ENCODE measurements at regions not wholly inside any gene's neighbourhood (a gene's known extent, or its start where the extent isn't known, plus 50 kb on each side); places are given as distances from the start of the nearest gene placed in this dataset.
A peak's percentile ranks its signal among the peaks of the same experiment; 100 is the strongest.

- DNase-seq (ENCODE audit: low read depth in 3 of 3), result no peak
Observed at GRCh38 chr4:11603591-11604194, 175.0 kb upstream of the HS3ST1 start.

- no peak for DNase-seq (ENCODE audit: low read depth in 3 of 3)
Observed at GRCh38 chr4:11602606-11603340, 174.1 kb upstream of the HS3ST1 start.

- no peak for DNase-seq (ENCODE audit: low read depth in 3 of 3)
Observed at GRCh38 chr4:11599064-11599463, 170.4 kb upstream of the HS3ST1 start.

- no peak for DNase-seq (ENCODE audit: low read depth in 3 of 3)
Observed at GRCh38 chr4:11598591-11598990, 169.9 kb upstream of the HS3ST1 start.

DNA sequence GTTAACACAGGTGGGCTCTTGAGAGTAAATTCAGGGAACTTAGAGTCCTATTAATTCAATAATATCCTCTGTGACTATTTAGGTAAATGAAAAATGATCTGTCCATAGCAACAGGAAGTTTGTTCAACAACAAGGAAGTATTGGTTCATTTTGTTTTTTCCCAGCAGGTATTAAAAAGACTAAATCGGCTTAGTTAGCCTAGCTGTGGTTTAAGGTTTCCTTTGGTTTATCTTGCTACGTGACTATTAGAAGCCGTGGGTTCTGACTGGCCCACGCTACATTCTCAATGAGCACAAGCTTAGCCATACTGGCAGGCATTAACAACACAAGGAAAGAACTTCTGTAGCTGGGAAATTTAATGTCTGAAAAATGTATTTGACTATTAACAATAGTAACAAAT, 168.8 kb upstream of the HS3ST1 start:
- no peak for DNase-seq (ENCODE audit: low read depth in 3 of 3)

GRCh38 chr4:11596989-11597388, 168.3 kb upstream of the HS3ST1 start:
- DNase-seq (ENCODE audit: low read depth in 3 of 3), result no peak

GRCh38 chr4:11593576-11594116, 165.0 kb upstream of the HS3ST1 start:
- DNase-seq (ENCODE audit: low read depth in 3 of 3), result no peak

DNA sequence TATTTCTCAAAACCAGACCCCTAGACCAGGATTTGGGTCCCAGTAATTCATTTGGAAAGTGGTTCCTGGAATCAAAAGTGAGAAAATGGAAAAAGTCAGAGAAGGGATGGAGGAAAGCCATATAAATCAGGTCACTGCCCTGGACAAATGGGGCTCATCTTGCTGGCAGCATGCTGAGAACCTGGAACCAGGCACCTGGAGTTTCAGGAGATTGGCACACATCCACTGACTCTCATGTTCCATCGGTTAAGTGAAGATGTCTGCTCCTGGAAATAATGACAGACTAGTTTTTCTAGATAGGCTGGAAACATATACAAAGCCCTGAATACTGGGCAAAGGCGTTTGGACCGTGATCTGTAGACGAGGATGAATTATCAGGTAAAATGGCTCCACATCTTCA, 163.6 kb upstream of the HS3ST1 start:
- DNase-seq (ENCODE audit: low read depth in 3 of 3), result no peak

- DNase-seq (ENCODE audit: low read depth in 3 of 3), result no peak
Observed at GRCh38 chr4:11590132-11590531, 161.4 kb upstream of the HS3ST1 start.

GRCh38 chr4:11589676-11590075, 161.0 kb upstream of the HS3ST1 start:
- DNase-seq (ENCODE audit: low read depth in 3 of 3), result no peak

DNA sequence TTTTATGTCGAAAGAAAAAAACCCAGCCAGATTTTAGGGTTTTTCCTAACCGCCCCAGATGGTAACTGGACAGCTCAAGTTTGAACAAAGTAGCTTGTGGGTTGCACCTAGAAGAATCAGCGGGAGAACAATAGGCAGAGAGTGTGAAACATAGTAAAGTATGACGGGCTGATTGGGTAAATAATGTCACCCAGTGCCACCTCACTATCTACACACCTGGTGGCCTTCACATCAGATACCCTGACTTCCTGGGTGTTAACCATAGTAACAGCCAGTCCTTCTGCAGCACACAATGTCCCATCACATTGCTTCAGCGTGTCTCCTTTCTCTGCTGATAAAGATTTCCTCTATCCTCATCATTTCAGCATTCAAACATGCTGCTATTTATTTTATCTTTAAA, 159.1 kb upstream of the HS3ST1 start:
- no peak for DNase-seq (ENCODE audit: low read depth in 3 of 3)

DNA sequence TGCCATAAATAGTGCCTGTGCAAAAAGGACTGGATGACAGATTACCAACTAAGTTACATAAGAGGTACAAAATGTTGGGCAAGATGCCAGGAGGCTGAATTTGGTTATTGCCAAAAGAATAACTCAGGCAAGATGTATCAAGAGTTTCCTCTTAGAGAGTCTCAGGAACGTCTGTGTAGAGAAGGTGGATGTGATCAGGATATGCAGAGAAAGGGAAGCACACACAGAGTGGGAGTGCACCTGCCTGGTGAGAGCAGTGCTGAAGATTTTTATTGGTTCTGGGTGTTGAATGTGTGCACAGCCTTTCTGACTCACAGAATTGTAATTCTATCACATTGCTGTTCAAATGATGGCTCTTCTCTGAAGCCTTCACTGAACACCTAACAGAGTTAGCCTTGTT, 156.8 kb upstream of the HS3ST1 start:
- DNase-seq (ENCODE audit: low read depth in 3 of 3), result no peak

GRCh38 chr4:11568511-11568910, 139.8 kb upstream of the HS3ST1 start:
- DNase-seq (ENCODE audit: low read depth in 3 of 3), result no peak

DNA sequence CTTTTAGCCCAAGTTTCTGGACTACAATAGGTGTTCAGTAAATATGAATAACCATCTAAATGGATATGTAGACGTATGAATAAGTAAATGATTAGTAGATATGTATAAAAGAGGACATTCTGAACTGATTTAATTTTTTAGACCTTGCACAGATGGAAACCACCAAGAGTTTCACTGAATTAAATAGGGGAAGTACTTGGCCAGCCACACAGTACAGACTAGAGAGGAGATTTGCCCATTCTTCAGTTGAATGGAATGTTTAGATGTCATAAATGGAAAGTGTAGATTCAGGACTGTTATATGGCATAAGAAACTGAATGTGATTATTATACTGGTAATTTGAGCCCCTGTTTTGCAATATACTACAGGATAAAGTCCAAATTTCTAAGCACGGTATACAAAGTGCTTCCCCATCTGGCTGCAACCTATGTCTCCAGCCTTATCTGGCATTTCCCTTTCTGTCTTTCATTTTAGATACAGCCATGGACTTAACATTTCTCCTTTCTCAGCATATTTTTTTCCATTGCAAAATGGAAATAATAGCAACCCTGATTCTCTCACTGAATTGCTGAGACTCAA, 137.8 kb upstream of the HS3ST1 start:
- DNase-seq (ENCODE audit: low read depth in 3 of 3), result no peak

DNA sequence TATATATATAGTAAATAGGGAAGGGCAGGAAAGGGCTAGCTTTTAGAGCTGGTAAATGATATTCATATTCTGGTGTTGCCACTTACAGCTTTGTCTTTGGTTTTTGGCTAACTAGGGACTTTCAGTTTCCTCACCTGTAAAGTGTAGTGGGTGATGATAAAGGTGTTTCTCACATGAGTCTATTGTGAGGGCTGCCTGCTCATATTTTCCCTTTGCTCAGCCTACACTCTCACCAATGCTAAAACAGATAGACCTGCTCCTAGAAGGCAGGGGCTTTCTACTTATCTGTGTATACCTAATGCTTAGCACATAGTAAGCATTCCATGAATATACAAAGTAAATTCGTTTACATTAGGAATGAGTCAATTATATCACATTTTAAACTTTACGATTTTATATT, 137.2 kb upstream of the HS3ST1 start:
- peak in 1 of 3 donors; percentile 2 for DNase-seq (ENCODE audit: low read depth in 3 of 3)

DNA sequence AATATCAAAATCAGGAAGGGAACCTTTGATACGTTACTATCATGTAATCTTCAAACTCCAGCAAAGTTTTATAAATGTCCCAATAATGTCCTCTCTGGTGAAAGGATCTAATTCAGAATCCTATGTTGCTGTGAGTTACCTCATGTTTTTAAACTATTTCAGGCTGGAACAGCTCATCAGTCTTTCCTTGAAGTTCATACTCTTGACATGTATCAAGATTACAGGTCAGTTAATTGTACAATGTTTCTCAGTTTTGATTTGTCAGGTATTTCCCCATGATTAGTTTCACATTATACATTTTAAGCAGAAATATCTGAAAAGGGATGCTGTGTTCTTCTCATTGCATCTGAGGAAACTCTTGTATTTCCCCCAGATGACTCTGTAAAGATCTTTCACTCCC, 136.5 kb upstream of the HS3ST1 start:
- no peak for DNase-seq (ENCODE audit: low read depth in 3 of 3)

GRCh38 chr4:11564021-11564420, 135.3 kb upstream of the HS3ST1 start:
- DNase-seq (ENCODE audit: low read depth in 3 of 3), result no peak

- DNase-seq (ENCODE audit: low read depth in 3 of 3), result no peak
Observed at GRCh38 chr4:11549525-11549924, 120.8 kb upstream of the HS3ST1 start.

- DNase-seq (ENCODE audit: low read depth in 3 of 3), result peak in 1 of 3 donors; percentile 3
Observed at GRCh38 chr4:11548597-11549082, 119.9 kb upstream of the HS3ST1 start.

- DNase-seq (ENCODE audit: low read depth in 3 of 3), result no peak
Observed at GRCh38 chr4:11546391-11547175, 117.9 kb upstream of the HS3ST1 start.

DNA sequence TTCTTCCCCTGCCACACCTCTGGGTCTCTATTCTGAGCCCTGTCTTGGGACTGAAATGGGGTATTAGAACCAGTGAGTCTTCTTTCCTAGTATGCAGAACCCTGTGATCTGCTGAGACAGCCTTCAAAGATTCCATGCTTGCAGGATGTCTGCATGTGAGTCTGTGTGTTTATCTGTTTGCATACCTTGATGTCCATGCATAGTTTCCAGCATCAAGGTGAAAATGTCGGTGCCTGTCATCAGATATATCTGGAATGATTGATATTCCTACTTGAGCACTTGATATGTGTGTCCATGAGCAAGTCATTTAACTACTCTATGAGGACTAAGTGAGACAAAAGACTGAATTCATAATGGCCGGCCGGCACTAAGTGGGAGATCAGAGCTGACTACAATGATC, 117.0 kb upstream of the HS3ST1 start:
- DNase-seq (ENCODE audit: low read depth in 3 of 3), result no peak

- DNase-seq (ENCODE audit: low read depth in 3 of 3), result no peak
Observed at GRCh38 chr4:11544211-11544610, 115.5 kb upstream of the HS3ST1 start.

All from stimulated activated CD4-positive, alpha-beta T cell treated with anti-CD3 and anti-CD28 coated beads, TNF-alpha, amount 100 ng/mL, for 48 hours (primary cell).